GM20431 (cell line): ENCODE measurements at regions not wholly inside any gene's neighbourhood (a gene's known extent, or its start where the extent isn't known, plus 50 kb on each side); places are given as distances from the start of the nearest gene placed in this dataset.

ENCODE experiments used
- in situ Hi-C: fragments of 300-500 bp; cut with MseI, MboI; formaldehyde crosslinking; loops from one replicate; pipeline ENCODE4 v1.15.0; 2020; ENCODE audit warnings: low sequenced_read_pairs; ENCODE audit not compliant: unreplicated experiment

- in situ Hi-C loops, result loop anchor here (25.0 kb wide), 2 partner anchors 178 to 303 kb away; no protein-coding TSS in a partner anchor
Measured at GRCh38 chr22:22033803-22034468, 51.3 kb upstream of the TOP3B start.

GRCh38 chr22:22032906-22033802 lies 50.6 kb upstream of the TOP3B start:
- in situ Hi-C loops, result loop anchor here (25.0 kb wide), 2 partner anchors 179 to 304 kb away; no protein-coding TSS in a partner anchor

- in situ Hi-C loops, result loop anchor here (25.0 kb wide), 2 partner anchors 180 to 305 kb away; no protein-coding TSS in a partner anchor
Measured at GRCh38 chr22:22032099-22032905, 49.7 kb upstream of the TOP3B start.
